ENCODE measurements at regions not wholly inside any gene's neighbourhood (a gene's known extent, or its start where the extent isn't known, plus 50 kb on each side); places are given as distances from the start of the nearest gene placed in this dataset.
A peak's percentile ranks its signal among the peaks of the same experiment; 100 is the strongest.

DNA sequence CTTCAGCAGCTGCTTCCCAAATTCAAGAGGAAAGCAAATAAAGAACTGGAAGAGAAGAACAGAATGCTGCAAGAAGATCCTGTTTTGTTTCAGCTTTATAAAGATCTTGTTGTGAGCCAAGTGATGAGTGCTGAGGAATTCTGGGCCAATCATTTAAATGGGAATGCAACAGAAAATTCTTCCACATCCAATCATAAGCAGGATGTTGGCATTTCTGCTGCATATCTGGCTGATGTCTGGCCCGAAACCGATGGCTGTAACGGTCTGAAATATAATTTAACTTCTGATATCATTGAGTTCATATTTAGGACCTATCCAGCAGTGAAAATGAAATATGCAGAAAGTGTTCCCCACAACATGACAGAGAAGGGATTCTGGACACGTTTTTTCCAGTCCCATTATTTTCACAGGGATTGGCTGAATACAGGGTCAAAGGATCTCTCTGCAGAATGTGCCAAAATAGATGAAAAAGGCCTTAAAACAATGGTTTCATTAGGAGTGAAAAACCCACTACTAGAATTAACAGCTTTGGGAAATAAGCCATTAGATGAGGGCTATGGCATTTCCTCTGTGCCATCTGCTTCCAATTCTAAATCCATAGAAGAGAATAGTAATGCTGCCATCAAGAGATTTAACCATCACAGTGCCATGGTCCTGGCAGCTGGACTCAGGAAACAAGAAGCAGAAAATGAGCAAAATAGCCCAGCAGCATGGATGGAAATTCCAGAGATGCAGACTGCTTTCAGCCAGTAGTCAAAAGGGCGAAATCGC lies 175.6 kb downstream of the MC4R start:
- H3K4me2 ChIP-seq (ENCODE audit: low read length) = no peak overlapping the region
- no peak overlapping the region for H2AFZ ChIP-seq (ENCODE audit: low read depth, low read length)
- no peaks in the 10 kb centered on the region for H4K20me1 ChIP-seq (ENCODE audit: insufficient read depth, low read length)
- no peak overlapping the region for H3K27ac ChIP-seq (ENCODE audit: low read length)
- no peaks in the 10 kb centered on the region for H3K79me2 ChIP-seq (ENCODE audit: low read length)
- TF ChIP-seq EZH2phosphoT487 (IDR thresholded peaks at IDR 0.05; ENCODE audit: low read depth) = no peak
- TF ChIP-seq, protein P1, sequence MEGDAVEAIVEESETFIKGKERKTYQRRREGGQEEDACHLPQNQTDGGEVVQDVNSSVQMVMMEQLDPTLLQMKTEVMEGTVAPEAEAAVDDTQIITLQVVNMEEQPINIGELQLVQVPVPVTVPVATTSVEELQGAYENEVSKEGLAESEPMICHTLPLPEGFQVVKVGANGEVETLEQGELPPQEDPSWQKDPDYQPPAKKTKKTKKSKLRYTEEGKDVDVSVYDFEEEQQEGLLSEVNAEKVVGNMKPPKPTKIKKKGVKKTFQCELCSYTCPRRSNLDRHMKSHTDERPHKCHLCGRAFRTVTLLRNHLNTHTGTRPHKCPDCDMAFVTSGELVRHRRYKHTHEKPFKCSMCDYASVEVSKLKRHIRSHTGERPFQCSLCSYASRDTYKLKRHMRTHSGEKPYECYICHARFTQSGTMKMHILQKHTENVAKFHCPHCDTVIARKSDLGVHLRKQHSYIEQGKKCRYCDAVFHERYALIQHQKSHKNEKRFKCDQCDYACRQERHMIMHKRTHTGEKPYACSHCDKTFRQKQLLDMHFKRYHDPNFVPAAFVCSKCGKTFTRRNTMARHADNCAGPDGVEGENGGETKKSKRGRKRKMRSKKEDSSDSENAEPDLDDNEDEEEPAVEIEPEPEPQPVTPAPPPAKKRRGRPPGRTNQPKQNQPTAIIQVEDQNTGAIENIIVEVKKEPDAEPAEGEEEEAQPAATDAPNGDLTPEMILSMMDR (IDR thresholded peaks at IDR 0.05; ENCODE audit: low read depth, low read length) = no peak
- H3K36me3 ChIP-seq (replicated peaks; ENCODE audit: low read depth, low read length) = no peaks in the 10 kb centered on the region
- H3K4me3 ChIP-seq (ENCODE audit: low read length) = no peak overlapping the region
- H3K4me1 ChIP-seq (ENCODE audit: low read length) = no peaks in the 10 kb centered on the region
- 0 out of 2 replicates have a peak, but pooled peaks cover 10% of the 10 kb centered on the region for H3K27me3 ChIP-seq (ENCODE audit: low read depth, low read length)
- no peak overlapping the region for H3K9ac ChIP-seq (ENCODE audit: low read length)
- H3K9me3 ChIP-seq (ENCODE audit: insufficient read depth, low read length) = no peaks in the 10 kb centered on the region

DNA sequence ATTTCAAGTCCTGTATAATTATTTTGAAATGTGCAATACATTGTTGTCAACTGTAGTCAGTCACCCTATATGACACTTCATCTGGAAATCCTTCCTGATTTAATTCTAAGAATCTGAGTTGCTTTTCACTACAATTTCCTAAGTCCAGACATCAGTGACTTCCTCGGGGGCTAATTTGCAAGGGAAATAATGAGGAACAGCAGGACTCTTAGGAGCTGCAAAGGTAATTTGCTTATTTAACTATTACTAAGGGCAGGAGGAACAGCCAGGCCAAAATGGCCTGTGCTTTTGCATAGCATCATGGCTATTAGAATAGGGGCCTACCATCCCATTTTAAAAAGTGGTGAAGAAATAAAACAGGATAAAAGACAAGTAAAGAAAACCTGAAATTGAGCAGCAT lies 178.8 kb downstream of the MC4R start:
- Histone ChIP-seq H3K4me3 (ENCODE audit: low read length) (no peak overlapping the region), H3K36me3 (replicated peaks; ENCODE audit: low read depth, low read length) (no peaks in the 10 kb centered on the region), H3K79me2 (ENCODE audit: low read length) (no peaks in the 10 kb centered on the region), H2AFZ (ENCODE audit: low read depth, low read length) (no peak overlapping the region), H3K4me1 (ENCODE audit: low read length) (no peaks in the 10 kb centered on the region), H3K9me3 (ENCODE audit: insufficient read depth, low read length) (no peaks in the 10 kb centered on the region), H4K20me1 (ENCODE audit: insufficient read depth, low read length) (no peaks in the 10 kb centered on the region), H3K27me3 (ENCODE audit: low read depth, low read length) (0 out of 2 replicates have a peak, but pooled peaks cover 6% of the 10 kb centered on the region), H3K27ac (ENCODE audit: low read length) (no peak overlapping the region), H3K4me2 (ENCODE audit: low read length) (no peak overlapping the region), H3K9ac (ENCODE audit: low read length) (no peak overlapping the region)
- no peak for TF ChIP-seq EZH2phosphoT487 (IDR thresholded peaks at IDR 0.05; ENCODE audit: low read depth)

DNA sequence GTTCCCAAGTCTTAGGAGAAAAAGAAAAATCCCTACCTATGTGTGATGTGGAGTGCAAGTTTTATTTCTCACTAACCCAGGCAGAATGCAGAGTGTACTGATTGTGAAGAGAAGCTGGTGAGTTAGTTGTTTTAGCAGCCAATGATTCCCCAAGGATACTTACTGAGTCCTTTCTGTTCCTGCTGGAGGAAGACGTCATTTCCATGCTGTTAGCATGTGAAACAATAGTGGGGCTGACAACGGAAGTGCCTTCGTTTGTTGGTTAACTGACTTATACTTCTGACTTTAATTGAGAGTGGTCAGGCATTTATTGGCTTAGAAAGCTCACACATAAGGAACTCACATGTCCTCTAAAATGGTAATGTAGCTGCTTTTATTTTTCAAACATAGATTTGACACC lies 180.6 kb downstream of the MC4R start:
- no peaks in the 10 kb centered on the region for H3K79me2 ChIP-seq (ENCODE audit: low read length)
- no peaks in the 10 kb centered on the region for H3K9me3 ChIP-seq (ENCODE audit: insufficient read depth, low read length)
- H3K27ac ChIP-seq (ENCODE audit: low read length) = no peak overlapping the region
- no peak overlapping the region for H3K4me2 ChIP-seq (ENCODE audit: low read length)
- 0 out of 2 replicates have a peak overlapping the region, but pooled peaks have one; percentile 2 for H2AFZ ChIP-seq (ENCODE audit: low read depth, low read length)
- no peaks in the 10 kb centered on the region for H3K36me3 ChIP-seq (replicated peaks; ENCODE audit: low read depth, low read length)
- TF ChIP-seq EZH2phosphoT487 (IDR thresholded peaks at IDR 0.05; ENCODE audit: low read depth) = no peak
- TF ChIP-seq, protein P1 (IDR thresholded peaks at IDR 0.05; ENCODE audit: low read depth, low read length) = no peak
- no peaks in the 10 kb centered on the region for H3K27me3 ChIP-seq (ENCODE audit: low read depth, low read length)
- no peak overlapping the region for H3K9ac ChIP-seq (ENCODE audit: low read length)
- H4K20me1 ChIP-seq (ENCODE audit: insufficient read depth, low read length) = no peaks in the 10 kb centered on the region
- no peak overlapping the region for H3K4me3 ChIP-seq (ENCODE audit: low read length)
- H3K4me1 ChIP-seq (ENCODE audit: low read length) = no peaks in the 10 kb centered on the region

DNA sequence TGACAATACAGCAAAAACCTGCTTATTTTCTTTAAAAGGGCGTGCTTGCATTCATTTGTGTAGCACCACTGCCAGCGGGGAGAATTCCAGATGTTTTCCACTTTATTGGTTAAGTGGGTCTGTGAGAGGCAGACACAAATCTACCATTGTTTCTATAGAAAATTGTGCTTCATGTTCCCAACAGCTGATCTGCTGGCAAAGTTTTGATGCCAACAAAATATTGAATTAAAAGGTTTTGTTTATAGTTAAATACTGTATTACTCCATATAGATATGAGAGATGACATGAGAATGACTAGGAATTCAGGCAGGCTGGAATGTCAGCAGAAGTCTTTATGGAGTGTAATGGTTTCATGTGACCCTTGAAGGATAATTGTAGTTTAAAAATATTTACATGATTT lies 182.7 kb downstream of the MC4R start:
- Histone ChIP-seq H3K9ac (ENCODE audit: low read length) (no peak overlapping the region), H3K79me2 (ENCODE audit: low read length) (no peaks in the 10 kb centered on the region), H3K4me1 (ENCODE audit: low read length) (no peaks in the 10 kb centered on the region), H3K27ac (ENCODE audit: low read length) (no peak overlapping the region), H4K20me1 (ENCODE audit: insufficient read depth, low read length) (no peaks in the 10 kb centered on the region), H3K36me3 (replicated peaks; ENCODE audit: low read depth, low read length) (no peaks in the 10 kb centered on the region), H3K4me3 (ENCODE audit: low read length) (no peak overlapping the region), H2AFZ (ENCODE audit: low read depth, low read length) (no peak overlapping the region), H3K27me3 (ENCODE audit: low read depth, low read length) (no peaks in the 10 kb centered on the region), H3K4me2 (ENCODE audit: low read length) (no peak overlapping the region), H3K9me3 (ENCODE audit: insufficient read depth, low read length) (no peaks in the 10 kb centered on the region)
- TF ChIP-seq EZH2phosphoT487 (IDR thresholded peaks at IDR 0.05; ENCODE audit: low read depth) = no peak
- TF ChIP-seq, protein P1 (IDR thresholded peaks at IDR 0.05; ENCODE audit: low read depth, low read length) = no peak

Measured in OCI-LY3 (cell line).